GM19452 (cell line): ENCODE measurements at regions not wholly inside any gene's neighbourhood (a gene's known extent, or its start where the extent isn't known, plus 50 kb on each side); places are given as distances from the start of the nearest gene placed in this dataset.

ENCODE experiments used
- ATAC-seq: cut with Tn5 transposase; IDR thresholded peaks from one replicate; pipeline ENCODE4 v1.9.1; 2021; ENCODE audit not compliant: unreplicated experiment

- no peak for ATAC-seq
Observed at GRCh38 chr14:34025325-34026017, 74.6 kb upstream of the EGLN3 start.

GRCh38 chr14:34024768-34025144, 73.9 kb upstream of the EGLN3 start:
- ATAC-seq = no peak

- ATAC-seq = no peak
Observed at GRCh38 chr14:34023824-34024767, 73.2 kb upstream of the EGLN3 start.

- ATAC-seq = no peak
Observed at GRCh38 chr14:34021096-34021495, 70.2 kb upstream of the EGLN3 start.

- ATAC-seq = no peak
Observed at GRCh38 chr14:34020014-34020413, 69.1 kb upstream of the EGLN3 start.

- peak; percentile 66 for ATAC-seq
Observed at GRCh38 chr14:34018564-34019244, 67.8 kb upstream of the EGLN3 start.

GRCh38 chr14:34018125-34018524, 67.3 kb upstream of the EGLN3 start:
- ATAC-seq = peak; percentile 20

- no peak for ATAC-seq
Observed at GRCh38 chr14:34015383-34015782, 64.5 kb upstream of the EGLN3 start.

GRCh38 chr14:34014936-34015335, 64.1 kb upstream of the EGLN3 start:
- ATAC-seq = no peak

- peak; percentile 62 for ATAC-seq
Observed at GRCh38 chr14:34013721-34014060, 62.8 kb upstream of the EGLN3 start.

- peak; percentile 69 for ATAC-seq
Observed at GRCh38 chr14:34012978-34013720, 62.3 kb upstream of the EGLN3 start.

GRCh38 chr14:34012369-34012768, 61.5 kb upstream of the EGLN3 start:
- ATAC-seq = no peak

GRCh38 chr14:34009956-34010355, 59.1 kb upstream of the EGLN3 start:
- ATAC-seq = no peak

GRCh38 chr14:34007902-34008301, 57.0 kb upstream of the EGLN3 start:
- no peak for ATAC-seq

GRCh38 chr14:34005901-34006300, 55.0 kb upstream of the EGLN3 start:
- ATAC-seq = no peak

- ATAC-seq = no peak
Observed at GRCh38 chr14:34004881-34005280, 54.0 kb upstream of the EGLN3 start.

- ATAC-seq = no peak
Observed at GRCh38 chr14:34003691-34004090, 52.8 kb upstream of the EGLN3 start.

- ATAC-seq = no peak
Observed at GRCh38 chr14:34003082-34003668, 52.3 kb upstream of the EGLN3 start.
